H1 (cell line): ENCODE measurements at regions not wholly inside any gene's neighbourhood (a gene's known extent, or its start where the extent isn't known, plus 50 kb on each side); places are given as distances from the start of the nearest gene placed in this dataset.
A peak's percentile ranks its signal among the peaks of the same experiment; 100 is the strongest.

Experiments
- RAD21 ChIP-seq, 2 experiments: IDR thresholded peaks in 1 of 2; conservative IDR thresholded peaks in 1 of 2; 2 replicates each; pipeline ENCODE4 v1.6.1; 2011; ENCODE audit warnings: low read depth in 2 of 2, low read length in 2 of 2, improper control_type of control experiment in 1 of 2, inconsistent platforms in 1 of 2, mild to moderate bottlenecking in 1 of 2, moderate library complexity in 1 of 2

DNA sequence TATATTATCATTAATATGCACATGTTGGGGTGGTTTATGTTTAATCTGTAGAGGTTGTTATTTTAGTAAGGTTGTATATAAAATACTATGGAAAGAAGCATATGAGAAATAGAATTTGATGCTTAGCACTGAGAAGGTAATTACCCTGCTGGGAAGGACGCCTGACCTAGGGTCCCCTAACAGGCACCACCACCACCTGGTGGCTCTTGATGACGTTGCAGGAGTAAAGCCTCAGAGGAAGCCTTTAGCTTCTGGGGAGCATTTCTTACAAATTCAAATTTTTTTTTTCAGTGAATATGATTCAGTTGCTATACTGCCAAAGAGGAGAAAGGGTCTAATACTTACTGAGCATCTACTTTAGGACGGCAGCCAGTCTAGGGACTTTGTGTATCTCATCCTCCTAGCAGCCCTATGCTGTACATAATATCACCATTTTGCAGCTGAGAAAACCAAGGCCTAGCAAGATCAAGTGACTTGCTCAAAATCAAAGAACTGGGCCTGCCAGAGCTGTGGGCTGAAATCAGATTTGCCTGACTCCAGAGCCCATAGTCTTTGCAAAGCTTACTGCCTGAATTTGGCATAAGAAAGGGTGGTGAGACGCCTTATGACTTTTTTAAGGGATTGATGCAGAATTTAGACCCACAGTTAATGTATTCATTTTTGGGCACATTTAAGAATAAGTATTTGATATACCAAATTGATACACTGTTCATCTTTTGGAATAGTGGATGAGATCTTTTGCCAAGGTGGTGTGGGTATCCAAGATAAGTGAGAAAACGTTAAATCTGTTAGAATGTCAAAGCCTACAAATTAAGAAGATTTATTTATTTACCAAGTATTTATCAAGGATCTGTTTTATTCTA lies 78.8 kb upstream of the GAREM1 start (continued):
- peak; percentile 91 for TF ChIP-seq RAD21 (IDR thresholded peaks at IDR 0.05 in 1 of 2, conservative IDR thresholded peaks at IDR 0.05 in 1 of 2; ENCODE audit: low read depth in 2 of 2, low read length in 2 of 2)
